ENCODE measurements at regions not wholly inside any gene's neighbourhood (a gene's known extent, or its start where the extent isn't known, plus 50 kb on each side); places are given as distances from the start of the nearest gene placed in this dataset.

GRCh38 chr7:91427051-91427450 lies 162.8 kb downstream of the FZD1 start:
- TF ChIP-seq, protein P1, sequence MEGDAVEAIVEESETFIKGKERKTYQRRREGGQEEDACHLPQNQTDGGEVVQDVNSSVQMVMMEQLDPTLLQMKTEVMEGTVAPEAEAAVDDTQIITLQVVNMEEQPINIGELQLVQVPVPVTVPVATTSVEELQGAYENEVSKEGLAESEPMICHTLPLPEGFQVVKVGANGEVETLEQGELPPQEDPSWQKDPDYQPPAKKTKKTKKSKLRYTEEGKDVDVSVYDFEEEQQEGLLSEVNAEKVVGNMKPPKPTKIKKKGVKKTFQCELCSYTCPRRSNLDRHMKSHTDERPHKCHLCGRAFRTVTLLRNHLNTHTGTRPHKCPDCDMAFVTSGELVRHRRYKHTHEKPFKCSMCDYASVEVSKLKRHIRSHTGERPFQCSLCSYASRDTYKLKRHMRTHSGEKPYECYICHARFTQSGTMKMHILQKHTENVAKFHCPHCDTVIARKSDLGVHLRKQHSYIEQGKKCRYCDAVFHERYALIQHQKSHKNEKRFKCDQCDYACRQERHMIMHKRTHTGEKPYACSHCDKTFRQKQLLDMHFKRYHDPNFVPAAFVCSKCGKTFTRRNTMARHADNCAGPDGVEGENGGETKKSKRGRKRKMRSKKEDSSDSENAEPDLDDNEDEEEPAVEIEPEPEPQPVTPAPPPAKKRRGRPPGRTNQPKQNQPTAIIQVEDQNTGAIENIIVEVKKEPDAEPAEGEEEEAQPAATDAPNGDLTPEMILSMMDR (IDR thresholded peaks at IDR 0.05): no peak
- no peak for TF ChIP-seq POLR2A (IDR thresholded peaks at IDR 0.05; ENCODE audit: low read depth)

All from esophagus muscularis mucosa (tissue), 3 donors.